HG02852 (cell line): ENCODE measurements at regions not wholly inside any gene's neighbourhood (a gene's known extent, or its start where the extent isn't known, plus 50 kb on each side); places are given as distances from the start of the nearest gene placed in this dataset.

Source experiments
- ATAC-seq: cut with Tn5 transposase; IDR thresholded peaks from one replicate; pipeline ENCODE4 v1.9.1; 2021; ENCODE audit warnings: mild to moderate bottlenecking, moderate library complexity; ENCODE audit not compliant: unreplicated experiment

GRCh38 chr4:65868096-65868824 is 198.0 kb upstream of the EPHA5 start:
- no peak for ATAC-seq

DNA sequence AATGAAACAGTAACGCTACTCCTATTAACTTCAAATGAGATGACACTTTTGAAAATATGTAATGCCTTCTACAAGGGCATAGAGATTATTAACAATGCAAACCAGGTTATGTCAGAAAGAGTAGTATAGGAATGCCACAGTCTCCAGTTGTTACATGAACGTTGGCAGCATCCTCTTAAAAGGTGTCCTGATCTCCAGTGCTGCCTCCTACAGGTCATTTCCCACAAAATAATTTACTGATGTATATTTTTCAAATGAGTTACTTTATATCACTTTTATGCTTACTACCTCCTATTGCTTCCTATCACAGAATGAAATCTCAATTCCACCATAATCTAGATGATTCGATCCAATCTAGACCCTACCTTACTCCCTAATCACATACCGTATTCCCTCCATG is 195.2 kb upstream of the EPHA5 start:
- ATAC-seq = no peak

- no peak for ATAC-seq
Measured at GRCh38 chr4:65861993-65862392, 191.7 kb upstream of the EPHA5 start.

DNA sequence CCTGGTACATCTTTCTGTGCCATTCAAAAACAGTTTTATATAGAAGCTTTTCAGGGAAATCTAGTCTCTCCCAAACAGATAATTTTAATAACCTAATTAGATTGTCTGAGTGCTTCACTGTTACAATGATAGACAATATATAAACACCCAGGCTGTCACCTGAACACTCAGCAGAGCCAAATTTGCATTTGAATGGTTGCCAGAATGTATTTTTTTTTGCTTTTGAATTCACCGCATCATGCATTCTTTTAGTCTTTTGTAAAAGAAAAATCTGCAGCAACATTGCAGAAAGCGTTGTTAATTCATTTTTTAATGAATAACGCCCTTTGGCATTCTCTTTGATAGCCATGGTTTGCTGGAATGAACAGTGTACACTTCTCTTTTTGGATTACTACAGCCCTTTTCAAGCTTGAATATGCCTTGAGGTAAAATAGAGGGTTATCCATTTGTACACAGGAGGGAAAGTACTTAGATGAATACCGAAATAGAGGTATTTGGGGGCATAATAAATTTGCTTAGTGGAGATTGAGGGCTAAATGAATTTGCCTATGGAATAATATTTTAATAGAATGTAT is 175.0 kb upstream of the EPHA5 start:
- ATAC-seq = no peak

DNA sequence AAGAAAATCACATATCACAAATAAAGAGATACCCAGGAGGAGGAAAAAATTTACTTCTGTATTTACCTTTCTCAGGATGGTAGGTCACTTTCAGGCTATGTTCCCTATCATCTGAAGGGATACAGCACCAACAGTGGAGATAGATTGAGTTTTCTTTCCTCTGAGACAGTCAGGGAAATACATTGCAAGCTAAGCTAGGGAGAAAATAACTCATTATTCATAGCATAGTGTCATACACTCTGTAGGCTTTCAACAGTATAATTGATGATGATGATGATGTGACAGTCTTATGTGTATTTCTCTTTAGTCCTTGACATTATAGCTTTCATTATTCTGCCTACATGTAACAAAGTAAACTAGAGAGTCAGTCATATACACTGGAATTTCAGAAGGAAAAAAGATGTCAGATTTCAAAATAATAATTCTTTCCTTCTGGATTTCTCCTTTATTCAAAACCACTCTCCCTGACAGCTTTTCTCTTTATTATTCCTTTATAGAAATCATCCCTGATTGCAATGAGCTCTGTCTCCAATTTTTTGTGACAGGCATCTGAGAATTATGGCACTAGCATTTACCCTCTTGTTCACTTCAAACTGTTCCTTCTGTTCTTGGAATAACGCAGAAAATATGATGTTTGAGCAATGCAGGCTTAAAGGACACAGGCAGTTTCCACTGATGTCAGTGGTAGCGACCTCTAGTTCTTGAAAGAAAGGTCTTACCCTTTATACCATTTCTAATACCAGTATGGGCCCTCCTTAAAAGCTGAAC is 169.1 kb upstream of the EPHA5 start:
- no peak for ATAC-seq

GRCh38 chr4:65834707-65835106 is 164.4 kb upstream of the EPHA5 start:
- ATAC-seq = no peak

GRCh38 chr4:65831828-65832227 is 161.5 kb upstream of the EPHA5 start:
- no peak for ATAC-seq

DNA sequence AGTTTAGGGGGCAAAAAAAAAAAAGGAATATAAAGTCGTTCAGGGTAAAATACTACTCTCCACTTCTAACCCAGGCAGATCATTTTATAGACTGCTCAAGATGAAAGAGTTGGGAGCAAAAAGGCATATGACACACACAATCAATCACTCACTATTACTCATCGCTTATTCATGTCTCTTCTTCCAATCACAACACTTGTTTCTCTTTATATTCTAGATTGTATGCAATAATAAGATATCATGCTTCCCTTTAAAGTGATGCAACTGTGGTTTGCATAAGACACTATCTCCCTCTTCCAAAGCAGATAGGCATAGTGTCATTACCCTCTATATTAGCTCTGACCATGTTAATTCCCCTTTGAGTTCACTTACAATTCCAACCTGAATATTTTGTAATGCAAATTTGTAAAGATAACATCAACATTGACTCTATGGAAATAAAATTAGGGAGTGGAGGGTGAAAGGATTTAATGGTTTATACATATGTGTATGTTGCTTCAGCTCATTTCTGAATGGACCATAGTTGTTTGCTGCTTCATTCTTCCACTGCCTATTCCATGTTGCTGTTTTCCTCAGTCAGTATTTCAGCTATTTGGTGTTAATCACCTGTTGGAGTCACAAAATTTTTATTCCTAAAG is 154.9 kb upstream of the EPHA5 start:
- ATAC-seq = no peak

DNA sequence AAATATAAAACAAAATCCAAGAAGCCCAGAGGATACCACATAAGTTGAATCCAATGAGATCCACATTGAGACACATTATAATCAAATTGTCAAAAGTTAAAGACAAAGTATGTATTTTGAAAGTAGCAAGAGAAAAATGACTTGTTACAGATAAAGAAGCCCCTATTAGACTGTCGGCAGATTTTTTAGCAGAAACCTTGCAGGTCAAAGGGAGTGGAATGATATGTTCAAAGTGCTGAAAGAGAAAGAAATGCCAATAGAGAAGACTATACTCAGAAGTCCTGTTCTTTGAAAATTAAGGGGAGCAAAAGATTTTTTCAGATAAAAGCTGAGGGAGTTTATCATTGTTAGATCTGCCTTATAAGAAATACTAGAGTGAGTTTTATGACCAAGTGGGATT is 148.9 kb upstream of the EPHA5 start:
- no peak for ATAC-seq

GRCh38 chr4:65805936-65806335 is 135.6 kb upstream of the EPHA5 start:
- no peak for ATAC-seq

DNA sequence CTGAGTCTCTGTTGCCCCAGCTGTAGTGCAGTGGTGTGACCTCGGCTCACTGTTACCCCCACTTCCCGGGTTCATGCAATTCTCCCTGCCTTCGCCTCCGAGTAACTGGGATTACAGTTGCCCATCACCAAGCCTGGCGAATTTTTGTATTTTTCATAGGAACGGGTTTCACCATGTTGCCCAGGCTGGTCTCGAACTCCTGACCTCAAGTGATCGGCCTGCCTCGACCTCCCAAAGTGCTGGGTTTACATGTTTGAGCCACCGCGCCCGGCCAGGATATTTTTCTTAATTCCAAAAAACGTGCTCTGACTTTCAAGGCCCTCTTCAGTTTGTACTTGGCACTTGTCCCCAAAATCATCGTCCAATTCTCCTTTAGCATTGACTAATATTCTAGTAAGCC is 129.2 kb upstream of the EPHA5 start:
- ATAC-seq = no peak

DNA sequence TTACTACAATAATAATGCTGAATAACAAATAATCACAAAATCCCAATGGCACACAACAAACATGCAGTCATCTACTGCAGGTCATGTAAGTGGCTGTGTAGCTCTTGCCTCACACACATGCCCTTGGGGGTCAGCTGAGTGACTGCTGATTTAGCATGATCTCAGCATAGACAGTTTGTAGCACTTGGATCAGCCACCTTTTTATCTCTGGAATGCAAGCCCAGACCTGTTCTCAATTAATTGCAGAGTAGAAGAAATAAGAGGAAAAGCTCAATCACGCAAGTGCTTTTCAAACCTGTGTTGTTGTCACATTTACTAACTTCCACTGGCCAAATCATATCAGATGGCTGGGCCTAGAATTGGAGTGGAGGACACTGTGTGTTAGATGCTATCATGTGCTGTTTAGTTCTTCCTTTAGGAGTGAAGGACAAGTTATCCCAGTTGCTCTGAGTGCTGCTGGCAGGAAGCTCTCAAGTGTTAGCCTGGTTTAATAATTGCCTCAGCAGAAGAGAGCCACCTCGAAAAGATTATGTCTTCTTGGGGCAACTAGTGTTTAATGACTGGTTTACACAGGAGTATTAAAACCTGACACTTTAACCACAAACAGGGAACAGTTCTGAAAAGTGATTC is 128.3 kb upstream of the EPHA5 start:
- ATAC-seq = no peak

GRCh38 chr4:65791812-65792308 is 121.6 kb upstream of the EPHA5 start:
- ATAC-seq = no peak

- ATAC-seq = no peak
Measured at GRCh38 chr4:65791111-65791811, 121.0 kb upstream of the EPHA5 start.

DNA sequence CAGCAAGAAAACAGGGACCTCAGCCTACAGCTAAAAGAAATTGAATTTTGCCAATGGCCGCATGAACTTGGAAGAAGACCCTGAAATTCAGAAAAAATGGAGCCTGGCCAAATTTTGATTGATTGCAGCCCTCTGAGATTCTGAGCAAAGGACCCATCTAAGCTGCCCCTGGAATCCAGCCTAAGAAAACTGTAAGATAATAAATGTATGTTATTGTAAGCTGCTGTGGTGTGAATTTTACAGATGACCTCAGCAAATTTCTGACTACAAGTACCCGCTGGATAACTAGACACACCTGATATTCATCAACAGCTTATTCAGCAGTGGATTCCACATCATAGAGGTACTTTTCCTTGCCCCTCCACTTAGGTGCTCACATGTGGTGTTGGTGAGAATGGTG is 119.5 kb upstream of the EPHA5 start:
- ATAC-seq = no peak

- ATAC-seq = no peak
Measured at GRCh38 chr4:65789341-65789740, 119.1 kb upstream of the EPHA5 start.

DNA sequence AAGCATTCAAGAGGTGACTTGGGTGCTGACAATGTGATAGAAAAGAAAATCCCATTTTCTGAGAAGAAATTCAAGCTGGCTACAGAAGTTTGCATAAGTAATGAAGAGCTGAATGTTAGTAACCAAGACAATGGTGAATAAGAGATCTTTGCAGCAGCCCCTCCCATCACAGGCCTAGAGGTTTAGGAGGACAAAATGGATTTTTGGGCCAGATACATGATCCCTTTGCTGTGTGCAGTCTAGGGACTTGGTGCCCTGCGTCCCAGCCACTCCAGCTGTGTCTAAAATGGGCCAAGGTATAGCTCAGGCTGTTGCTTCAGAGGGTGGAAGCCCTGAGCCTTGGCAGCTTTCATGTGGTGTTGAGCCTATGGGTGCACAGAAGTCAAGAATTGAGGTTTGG is 107.0 kb upstream of the EPHA5 start:
- ATAC-seq = no peak

DNA sequence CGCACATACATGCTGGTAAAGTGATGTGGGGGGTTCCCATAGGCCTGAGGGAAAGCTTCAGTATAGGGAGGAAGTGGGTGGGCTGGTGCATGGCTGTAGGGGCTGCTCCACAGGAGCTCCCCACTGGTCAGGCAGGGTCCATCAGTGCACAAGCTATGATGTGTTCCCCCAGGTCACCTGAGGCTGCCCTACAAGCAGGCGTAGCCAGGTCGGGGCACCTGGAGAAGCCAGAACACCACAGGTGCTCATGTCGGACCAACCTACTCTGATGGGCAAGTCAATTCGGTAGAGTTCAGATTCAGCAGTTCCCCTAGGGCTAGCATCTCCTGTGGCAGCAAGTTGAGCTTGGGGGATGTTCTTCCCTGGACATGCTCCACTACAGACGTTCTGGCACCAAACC is 103.3 kb upstream of the EPHA5 start:
- ATAC-seq = no peak

DNA sequence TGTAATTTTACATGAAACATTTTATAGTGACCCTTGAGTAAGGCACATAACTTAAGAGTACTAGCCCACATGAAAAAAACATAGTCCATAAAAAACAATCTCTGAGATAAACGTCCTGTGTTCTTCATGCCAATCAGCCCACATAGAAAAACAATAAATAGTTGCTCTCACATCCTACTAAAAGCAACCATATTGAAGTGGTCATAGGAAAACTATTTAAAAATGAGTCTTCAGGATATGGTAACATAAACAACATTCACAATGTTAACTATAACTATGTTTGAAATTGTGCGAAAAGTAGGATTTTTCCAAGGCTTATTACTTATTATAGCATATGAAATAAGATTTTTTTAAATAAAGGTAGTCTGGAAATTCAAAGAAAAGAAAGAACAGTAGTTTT is 77.1 kb upstream of the EPHA5 start:
- no peak for ATAC-seq

GRCh38 chr4:65738134-65738533 is 67.8 kb upstream of the EPHA5 start:
- ATAC-seq = no peak
